GM12878 (cell line): ENCODE measurements at regions not wholly inside any gene's neighbourhood (a gene's known extent, or its start where the extent isn't known, plus 50 kb on each side); places are given as distances from the start of the nearest gene placed in this dataset.
A peak's percentile ranks its signal among the peaks of the same experiment; 100 is the strongest.

Experiments used
- CEBPB ChIP-seq, 2 experiments: fragments of 150-350 bp in 1 of 2; IDR thresholded peaks; 2 replicates each; pipeline ENCODE4 v1.6.1; 2012 to 2014; ENCODE audit warnings: low read depth in 2 of 2, low read length in 2 of 2, borderline replicate concordance in 1 of 2, inconsistent platforms in 1 of 2
- CHD1 ChIP-seq: IDR thresholded peaks from 2 replicates; pipeline ENCODE4 v1.6.1; 2012; ENCODE audit warnings: low read depth, low read length, improper control_type of control experiment
- FOXK2 ChIP-seq: fragments of 450-650 bp; IDR thresholded peaks from 2 replicates; pipeline ENCODE4 v1.6.1; 2017; ENCODE audit warnings: mild to moderate bottlenecking, moderate library complexity
- GABPA ChIP-seq: IDR thresholded peaks from 2 replicates; pipeline ENCODE4 v1.6.1; 2014; ENCODE audit warnings: antibody characterized with exemption, low read depth, mild to moderate bottlenecking, inconsistent platforms
- HCFC1 ChIP-seq: fragments of 150-350 bp; IDR thresholded peaks from 2 replicates; pipeline ENCODE4 v1.6.1; 2014; ENCODE audit warnings: low read length
- JUND ChIP-seq: IDR thresholded peaks from 2 replicates; pipeline ENCODE4 v1.6.1; 2012; ENCODE audit warnings: low read depth, mild to moderate bottlenecking, low read length, improper control_type of control experiment, moderate library complexity
- KAT2A ChIP-seq: conservative IDR thresholded peaks from 2 replicates; pipeline ENCODE4 v1.6.1; 2011; ENCODE audit warnings: low read depth, low read length; ENCODE audit not compliant: control insufficient read depth
- KLF5 ChIP-seq: fragments of 450-650 bp; IDR thresholded peaks from 2 replicates; pipeline ENCODE4 v1.6.1; 2014; ENCODE audit warnings: mild to moderate bottlenecking; ENCODE audit not compliant: partially characterized antibody
- MYC ChIP-seq: IDR thresholded peaks from 2 replicates; pipeline ENCODE4 v1.6.1; 2011; ENCODE audit warnings: mild to moderate bottlenecking, low read length, moderate library complexity, inconsistent platforms; ENCODE audit not compliant: insufficient read depth, insufficient replicate concordance, insufficient read length, severe bottlenecking
- RAD21 ChIP-seq: IDR thresholded peaks from 2 replicates; pipeline ENCODE4 v1.6.1; 2011; ENCODE audit warnings: mild to moderate bottlenecking, low read depth, low read length, moderate library complexity; ENCODE audit not compliant: insufficient read depth
- RB1 ChIP-seq: fragments of 450-650 bp; formaldehyde crosslinking; IDR thresholded peaks from 2 replicates; pipeline ENCODE4 v1.6.1; 2017; ENCODE audit warnings: mild to moderate bottlenecking, borderline replicate concordance
- RFX5 ChIP-seq: IDR thresholded peaks from 2 replicates; pipeline ENCODE4 v1.6.1; 2011; ENCODE audit warnings: low read depth, low read length, improper control_type of control experiment
- SMARCA5 ChIP-seq: fragments of 450-650 bp; IDR thresholded peaks from 2 replicates; pipeline ENCODE4 v1.6.1; 2017; ENCODE audit warnings: mild to moderate bottlenecking
- TARDBP ChIP-seq: IDR thresholded peaks from 2 replicates; pipeline ENCODE4 v1.6.1; 2016; ENCODE audit warnings: borderline replicate concordance
- ZSCAN29 ChIP-seq: fragments of 450-650 bp; IDR thresholded peaks from 2 replicates; pipeline ENCODE4 v1.6.1; 2017; ENCODE audit warnings: mild to moderate bottlenecking, moderate library complexity
- TF ChIP-seq, protein P1 (sequence below): fragments of 450-650 bp; IDR thresholded peaks from 2 replicates; pipeline ENCODE4 v1.6.1; 2017; ENCODE audit warnings: mild to moderate bottlenecking, moderate library complexity
- TF ChIP-seq, protein P2 (sequence below): fragments of 450-650 bp; formaldehyde crosslinking; IDR thresholded peaks from 2 replicates; pipeline ENCODE4 v1.5.0; 2022; ENCODE audit warnings: mild to moderate bottlenecking, missing genetic modification characterization
- TF ChIP-seq, protein P3 (sequence below): IDR thresholded peaks from 2 replicates; pipeline ENCODE4 v1.6.1; 2012; ENCODE audit warnings: low read length, inconsistent platforms
- TF ChIP-seq, protein P4 (sequence below): IDR thresholded peaks from 2 replicates; pipeline ENCODE4 v1.6.1; 2012; ENCODE audit warnings: low read depth, low read length, improper control_type of control experiment
- TF ChIP-seq, protein P5 (sequence below): fragments of 450-650 bp; IDR thresholded peaks from 2 replicates; pipeline ENCODE4 v1.6.1; 2017; ENCODE audit warnings: mild to moderate bottlenecking

DNA sequence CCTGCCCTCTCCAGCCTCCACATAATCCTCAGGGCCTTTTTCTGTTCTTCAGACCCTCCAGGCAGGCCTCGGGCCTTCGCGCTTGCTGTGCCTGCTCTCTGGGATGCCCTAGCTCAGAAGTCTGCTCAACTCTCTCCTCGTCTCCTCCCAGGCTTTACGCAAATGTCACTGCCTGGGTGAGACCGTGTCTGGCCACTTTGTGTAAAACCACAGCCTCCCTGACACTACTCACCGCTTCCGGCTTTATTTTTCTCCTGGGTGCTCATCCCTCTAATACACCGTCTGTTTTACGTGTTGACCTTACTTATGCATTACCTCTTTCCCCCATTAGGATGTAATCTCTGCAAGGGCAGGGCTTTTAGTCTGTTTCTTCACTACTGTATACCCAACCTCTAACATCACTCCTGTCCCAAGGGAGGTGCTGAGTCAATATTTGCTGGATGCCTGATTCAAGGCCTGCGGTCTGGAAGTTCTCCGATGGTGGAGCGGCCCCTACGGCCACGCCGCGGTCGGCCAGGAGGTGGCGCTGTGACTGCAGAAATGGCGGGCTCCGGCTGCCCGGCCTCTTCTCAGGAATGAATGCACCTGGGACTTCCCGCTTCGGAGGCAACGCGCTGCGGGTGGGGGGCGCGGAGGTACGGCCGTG, 58.2 kb upstream of the THY1 start (continued):
- TF ChIP-seq, protein P1, sequence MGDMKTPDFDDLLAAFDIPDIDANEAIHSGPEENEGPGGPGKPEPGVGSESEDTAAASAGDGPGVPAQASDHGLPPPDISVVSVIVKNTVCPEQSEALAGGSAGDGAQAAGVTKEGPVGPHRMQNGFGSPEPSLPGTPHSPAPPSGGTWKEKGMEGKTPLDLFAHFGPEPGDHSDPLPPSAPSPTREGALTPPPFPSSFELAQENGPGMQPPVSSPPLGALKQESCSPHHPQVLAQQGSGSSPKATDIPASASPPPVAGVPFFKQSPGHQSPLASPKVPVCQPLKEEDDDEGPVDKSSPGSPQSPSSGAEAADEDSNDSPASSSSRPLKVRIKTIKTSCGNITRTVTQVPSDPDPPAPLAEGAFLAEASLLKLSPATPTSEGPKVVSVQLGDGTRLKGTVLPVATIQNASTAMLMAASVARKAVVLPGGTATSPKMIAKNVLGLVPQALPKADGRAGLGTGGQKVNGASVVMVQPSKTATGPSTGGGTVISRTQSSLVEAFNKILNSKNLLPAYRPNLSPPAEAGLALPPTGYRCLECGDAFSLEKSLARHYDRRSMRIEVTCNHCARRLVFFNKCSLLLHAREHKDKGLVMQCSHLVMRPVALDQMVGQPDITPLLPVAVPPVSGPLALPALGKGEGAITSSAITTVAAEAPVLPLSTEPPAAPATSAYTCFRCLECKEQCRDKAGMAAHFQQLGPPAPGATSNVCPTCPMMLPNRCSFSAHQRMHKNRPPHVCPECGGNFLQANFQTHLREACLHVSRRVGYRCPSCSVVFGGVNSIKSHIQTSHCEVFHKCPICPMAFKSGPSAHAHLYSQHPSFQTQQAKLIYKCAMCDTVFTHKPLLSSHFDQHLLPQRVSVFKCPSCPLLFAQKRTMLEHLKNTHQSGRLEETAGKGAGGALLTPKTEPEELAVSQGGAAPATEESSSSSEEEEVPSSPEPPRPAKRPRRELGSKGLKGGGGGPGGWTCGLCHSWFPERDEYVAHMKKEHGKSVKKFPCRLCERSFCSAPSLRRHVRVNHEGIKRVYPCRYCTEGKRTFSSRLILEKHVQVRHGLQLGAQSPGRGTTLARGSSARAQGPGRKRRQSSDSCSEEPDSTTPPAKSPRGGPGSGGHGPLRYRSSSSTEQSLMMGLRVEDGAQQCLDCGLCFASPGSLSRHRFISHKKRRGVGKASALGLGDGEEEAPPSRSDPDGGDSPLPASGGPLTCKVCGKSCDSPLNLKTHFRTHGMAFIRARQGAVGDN = no peak
- TF ChIP-seq TARDBP = no peak
- no peak for TF ChIP-seq MYC
- no peak for TF ChIP-seq CHD1
- no peak for TF ChIP-seq HCFC1
- TF ChIP-seq, protein P2, sequence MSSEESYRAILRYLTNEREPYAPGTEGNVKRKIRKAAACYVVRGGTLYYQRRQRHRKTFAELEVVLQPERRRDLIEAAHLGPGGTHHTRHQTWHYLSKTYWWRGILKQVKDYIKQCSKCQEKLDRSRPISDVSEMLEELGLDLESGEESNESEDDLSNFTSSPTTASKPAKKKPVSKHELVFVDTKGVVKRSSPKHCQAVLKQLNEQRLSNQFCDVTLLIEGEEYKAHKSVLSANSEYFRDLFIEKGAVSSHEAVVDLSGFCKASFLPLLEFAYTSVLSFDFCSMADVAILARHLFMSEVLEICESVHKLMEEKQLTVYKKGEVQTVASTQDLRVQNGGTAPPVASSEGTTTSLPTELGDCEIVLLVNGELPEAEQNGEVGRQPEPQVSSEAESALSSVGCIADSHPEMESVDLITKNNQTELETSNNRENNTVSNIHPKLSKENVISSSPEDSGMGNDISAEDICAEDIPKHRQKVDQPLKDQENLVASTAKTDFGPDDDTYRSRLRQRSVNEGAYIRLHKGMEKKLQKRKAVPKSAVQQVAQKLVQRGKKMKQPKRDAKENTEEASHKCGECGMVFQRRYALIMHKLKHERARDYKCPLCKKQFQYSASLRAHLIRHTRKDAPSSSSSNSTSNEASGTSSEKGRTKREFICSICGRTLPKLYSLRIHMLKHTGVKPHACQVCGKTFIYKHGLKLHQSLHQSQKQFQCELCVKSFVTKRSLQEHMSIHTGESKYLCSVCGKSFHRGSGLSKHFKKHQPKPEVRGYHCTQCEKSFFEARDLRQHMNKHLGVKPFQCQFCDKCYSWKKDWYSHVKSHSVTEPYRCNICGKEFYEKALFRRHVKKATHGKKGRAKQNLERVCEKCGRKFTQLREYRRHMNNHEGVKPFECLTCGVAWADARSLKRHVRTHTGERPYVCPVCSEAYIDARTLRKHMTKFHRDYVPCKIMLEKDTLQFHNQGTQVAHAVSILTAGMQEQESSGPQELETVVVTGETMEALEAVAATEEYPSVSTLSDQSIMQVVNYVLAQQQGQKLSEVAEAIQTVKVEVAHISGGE (CRISPR knock-in tag) = no peak
- no peak for TF ChIP-seq RFX5
- TF ChIP-seq CEBPB (IDR thresholded peaks at IDR 0.05; ENCODE audit: borderline replicate concordance in 1 of 2, low read depth in 2 of 2, low read length in 2 of 2) = no peak
- no peak for TF ChIP-seq ZSCAN29
- TF ChIP-seq, protein P3, sequence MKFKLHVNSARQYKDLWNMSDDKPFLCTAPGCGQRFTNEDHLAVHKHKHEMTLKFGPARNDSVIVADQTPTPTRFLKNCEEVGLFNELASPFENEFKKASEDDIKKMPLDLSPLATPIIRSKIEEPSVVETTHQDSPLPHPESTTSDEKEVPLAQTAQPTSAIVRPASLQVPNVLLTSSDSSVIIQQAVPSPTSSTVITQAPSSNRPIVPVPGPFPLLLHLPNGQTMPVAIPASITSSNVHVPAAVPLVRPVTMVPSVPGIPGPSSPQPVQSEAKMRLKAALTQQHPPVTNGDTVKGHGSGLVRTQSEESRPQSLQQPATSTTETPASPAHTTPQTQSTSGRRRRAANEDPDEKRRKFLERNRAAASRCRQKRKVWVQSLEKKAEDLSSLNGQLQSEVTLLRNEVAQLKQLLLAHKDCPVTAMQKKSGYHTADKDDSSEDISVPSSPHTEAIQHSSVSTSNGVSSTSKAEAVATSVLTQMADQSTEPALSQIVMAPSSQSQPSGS = no peak
- no peak for TF ChIP-seq KAT2A
- TF ChIP-seq JUND = no peak
- TF ChIP-seq FOXK2 = no peak
- TF ChIP-seq, protein P4, sequence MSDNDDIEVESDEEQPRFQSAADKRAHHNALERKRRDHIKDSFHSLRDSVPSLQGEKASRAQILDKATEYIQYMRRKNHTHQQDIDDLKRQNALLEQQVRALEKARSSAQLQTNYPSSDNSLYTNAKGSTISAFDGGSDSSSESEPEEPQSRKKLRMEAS = no peak
- TF ChIP-seq RB1 = peak; percentile 86; the same call in 1 of the 2 replicates
- TF ChIP-seq, protein P5, sequence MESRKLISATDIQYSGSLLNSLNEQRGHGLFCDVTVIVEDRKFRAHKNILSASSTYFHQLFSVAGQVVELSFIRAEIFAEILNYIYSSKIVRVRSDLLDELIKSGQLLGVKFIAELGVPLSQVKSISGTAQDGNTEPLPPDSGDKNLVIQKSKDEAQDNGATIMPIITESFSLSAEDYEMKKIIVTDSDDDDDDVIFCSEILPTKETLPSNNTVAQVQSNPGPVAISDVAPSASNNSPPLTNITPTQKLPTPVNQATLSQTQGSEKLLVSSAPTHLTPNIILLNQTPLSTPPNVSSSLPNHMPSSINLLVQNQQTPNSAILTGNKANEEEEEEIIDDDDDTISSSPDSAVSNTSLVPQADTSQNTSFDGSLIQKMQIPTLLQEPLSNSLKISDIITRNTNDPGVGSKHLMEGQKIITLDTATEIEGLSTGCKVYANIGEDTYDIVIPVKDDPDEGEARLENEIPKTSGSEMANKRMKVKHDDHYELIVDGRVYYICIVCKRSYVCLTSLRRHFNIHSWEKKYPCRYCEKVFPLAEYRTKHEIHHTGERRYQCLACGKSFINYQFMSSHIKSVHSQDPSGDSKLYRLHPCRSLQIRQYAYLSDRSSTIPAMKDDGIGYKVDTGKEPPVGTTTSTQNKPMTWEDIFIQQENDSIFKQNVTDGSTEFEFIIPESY = no peak
- TF ChIP-seq RAD21 = peak; percentile 93
- TF ChIP-seq KLF5 = no peak
- TF ChIP-seq GABPA = no peak
- peak; percentile 52; the same call in 1 of the 2 replicates for TF ChIP-seq SMARCA5
